NCI-H187 (cell line): ENCODE measurements at regions not wholly inside any gene's neighbourhood (a gene's known extent, or its start where the extent isn't known, plus 50 kb on each side); places are given as distances from the start of the nearest gene placed in this dataset.
"Not testable (repeated sequence)": the region's sequence is repeated elsewhere in the genome, so short reads cannot be mapped to it uniquely, and the experiment has no call there.

Source experiments
- DNase-seq, 2 experiments: peaks; one replicate each; lab custom pipeline; 2025; lab: John Stamatoyannopoulos, UW

DNA sequence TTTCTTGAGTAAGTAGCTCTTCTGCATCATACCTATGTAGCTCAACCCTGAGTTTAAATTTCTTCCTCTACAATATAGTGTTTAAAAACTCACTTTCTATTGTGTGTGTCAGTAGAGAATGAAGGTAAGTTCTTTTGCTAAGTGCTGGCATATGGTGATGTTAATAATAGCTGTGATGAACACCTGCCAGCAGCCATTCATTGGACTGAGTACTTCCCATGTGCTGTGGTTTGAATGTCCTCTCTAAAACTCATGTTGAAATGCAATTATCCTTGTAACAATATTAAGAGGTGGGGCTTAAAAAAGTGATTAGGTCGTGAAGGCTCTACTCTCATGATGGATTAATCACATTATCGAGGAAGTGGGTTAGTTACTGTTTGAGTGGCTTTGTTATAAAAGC is 645.2 kb upstream of the RGMB start:
- DNase-seq: no peak

DNA sequence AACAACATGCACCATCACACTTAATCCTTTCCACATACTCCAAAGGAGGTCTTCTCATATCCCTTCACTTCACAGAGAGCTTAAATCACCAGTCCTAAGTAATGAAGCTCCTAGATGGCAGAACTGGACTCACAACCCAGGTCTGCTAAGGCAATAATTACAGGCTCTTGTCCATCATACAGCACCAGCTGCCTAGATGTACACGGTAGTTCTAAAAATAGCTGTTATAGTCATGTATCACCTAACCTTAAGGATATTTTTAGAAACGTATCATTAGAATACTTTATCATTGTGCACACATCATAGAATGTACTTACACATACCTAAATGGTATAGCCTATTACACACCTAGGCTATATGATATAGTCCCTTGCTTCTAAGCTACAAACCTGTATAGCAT is 644.6 kb upstream of the RGMB start:
- DNase-seq: no peak

DNA sequence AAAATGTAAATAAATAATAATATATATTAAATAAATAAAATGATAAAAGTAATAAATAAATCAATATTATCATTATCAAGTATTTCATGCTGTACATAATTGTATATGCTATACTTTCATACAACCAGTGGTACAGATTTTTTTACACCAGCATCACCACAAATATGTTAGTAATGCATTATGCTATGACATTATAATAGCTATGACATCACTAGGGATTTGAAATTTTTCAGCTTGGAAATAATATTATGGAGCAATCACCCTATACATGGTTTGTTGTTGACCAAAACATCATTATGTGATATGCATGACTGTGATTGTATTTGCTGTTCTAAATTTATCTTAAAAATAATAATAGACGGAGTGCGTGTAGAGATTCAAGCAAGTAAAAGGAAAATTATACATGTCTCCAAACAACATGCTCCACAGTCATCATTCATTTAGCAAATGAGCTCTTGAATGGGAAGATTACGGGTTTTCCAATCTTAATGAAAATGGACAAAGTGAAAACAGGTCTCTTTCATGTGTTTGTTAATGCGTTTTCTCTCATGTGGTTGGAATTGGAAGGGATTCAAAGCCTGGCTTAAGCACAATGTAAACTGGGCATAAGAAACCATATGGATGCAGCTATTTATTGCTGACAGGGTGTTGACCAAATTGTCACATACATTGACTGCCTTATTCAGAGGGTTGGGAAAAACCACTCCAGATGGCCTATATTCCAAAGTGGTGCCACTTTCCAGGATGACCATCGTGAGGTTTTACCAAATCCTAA is 643.0 kb upstream of the RGMB start:
- no peak for DNase-seq

DNA sequence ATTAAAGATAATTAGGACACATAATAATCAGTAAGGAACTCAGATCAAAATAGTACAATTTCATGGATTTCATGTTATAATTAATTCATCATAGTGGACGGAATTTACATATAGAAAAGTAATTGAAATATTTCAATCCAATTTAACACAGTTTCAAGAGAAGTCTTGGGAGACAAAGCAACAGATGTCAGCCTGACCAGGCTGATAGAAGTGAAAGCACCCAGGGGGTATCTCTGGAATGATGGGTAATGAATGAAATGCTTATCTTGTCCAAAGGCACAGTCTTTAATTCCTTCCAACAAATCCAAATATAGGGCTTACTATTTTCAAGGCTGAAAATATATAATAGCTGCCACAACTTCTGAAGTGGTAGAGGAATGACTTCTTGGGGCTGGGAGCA is 629.3 kb upstream of the RGMB start:
- no peak for DNase-seq

DNA sequence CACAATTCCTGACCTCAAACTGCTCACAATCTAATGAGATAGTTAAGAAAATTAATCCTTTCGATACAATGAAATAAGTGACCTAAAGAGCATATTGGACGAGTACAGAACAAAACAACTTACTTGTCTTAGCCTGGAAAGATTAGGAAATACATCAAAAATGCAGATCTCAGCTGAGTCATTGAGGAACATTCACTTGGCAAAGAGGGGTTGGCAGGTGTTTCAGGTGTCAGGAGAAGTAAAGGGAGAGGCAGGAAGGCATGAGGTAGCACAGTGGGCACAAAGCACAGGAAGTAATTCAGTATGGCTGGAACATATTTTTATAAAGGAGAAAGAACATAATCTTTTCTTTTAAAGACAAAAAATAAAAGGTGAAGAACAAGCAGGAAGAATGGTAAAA is 628.8 kb upstream of the RGMB start:
- no peak for DNase-seq

DNA sequence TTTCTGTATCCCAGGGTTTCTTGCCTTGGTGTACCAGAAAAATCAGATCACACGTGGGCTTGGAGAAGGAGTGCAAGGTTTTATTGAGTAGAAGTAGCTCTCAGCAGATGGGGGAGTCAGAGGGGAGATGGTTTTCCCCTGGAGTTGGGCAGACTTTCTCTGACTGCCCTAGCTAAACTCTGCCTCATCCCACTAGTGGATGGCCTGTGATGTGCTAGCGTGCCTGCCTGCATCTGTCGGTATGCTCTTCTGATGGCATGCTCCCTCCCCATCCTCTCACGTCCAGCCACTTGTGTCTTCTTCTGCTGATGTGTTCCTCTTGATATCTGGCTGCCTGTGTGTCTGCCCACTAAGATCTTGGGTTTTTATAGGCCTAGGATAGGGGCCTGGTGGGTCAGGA is 616.1 kb upstream of the RGMB start:
- DNase-seq: no peak

DNA sequence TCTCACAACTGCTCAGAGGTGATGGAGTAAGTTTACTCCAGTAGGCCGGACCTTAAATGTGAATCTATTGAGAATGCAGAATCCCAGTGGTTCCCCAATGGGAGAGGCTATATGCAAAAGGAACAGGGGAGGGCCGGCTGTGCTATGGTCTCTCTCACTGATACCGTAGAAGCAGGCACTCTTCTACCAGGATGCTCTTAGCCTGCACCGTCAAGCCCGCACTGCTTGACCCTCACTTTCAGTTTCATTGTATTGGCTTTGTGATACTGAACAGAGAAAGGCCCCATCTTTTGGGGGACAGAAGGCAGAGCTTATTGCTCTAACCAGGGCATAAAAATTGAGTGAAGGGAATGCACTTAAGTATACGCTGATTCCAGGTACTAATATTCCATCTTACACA is 615.0 kb upstream of the RGMB start:
- no peak for DNase-seq

DNA sequence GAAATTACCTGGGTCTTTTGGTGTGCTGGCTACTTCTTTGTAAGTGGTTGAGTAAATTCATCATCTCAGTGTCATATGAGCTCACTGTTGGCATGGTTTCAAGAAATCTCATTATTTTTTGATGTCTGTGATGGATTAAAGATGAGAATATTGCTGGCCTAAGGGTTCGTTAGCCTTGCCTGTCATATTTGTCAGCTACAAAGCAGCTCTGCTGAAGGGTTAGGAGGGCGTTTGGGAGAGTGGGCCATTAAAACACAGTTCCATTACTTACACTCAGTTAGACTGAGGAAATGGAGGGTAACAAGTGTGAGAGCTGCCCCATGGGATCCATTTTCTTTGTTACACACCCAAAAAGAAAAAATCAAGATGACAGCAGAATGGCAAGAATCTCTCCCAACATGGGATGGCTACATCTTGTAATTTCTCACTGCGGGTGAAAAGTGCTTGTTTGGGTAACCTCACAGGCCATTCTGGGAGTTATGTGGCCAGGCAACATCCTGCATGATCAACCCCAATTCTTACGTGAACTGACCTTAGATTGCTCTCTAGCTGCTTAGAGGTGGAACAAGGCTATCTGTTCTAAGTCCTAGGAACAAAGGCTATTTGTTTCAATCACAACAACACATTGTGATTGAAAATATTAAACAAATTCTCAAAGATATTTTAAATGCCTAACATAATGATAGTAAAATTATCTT is 609.5 kb upstream of the RGMB start:
- DNase-seq: peak; percentile 38 to 63

DNA sequence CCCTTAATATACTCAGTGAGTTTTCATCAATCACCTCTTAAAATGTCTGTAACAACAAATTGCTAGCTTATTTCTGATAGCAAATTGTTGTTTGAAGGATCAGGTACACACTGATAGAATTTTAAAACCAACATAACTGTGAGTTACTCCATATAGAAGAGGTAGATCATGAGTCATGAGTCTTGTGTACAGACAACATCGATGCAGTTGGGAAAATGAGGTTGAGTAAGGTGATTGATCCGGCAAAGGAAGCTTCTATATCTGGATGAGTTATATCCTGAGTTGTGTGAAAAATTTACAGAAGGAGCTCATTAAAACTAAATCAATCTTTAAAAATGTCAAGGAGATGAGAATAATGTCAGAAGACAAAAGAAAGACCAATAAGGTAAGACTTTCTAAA is 604.6 kb upstream of the RGMB start:
- DNase-seq: no peak

DNA sequence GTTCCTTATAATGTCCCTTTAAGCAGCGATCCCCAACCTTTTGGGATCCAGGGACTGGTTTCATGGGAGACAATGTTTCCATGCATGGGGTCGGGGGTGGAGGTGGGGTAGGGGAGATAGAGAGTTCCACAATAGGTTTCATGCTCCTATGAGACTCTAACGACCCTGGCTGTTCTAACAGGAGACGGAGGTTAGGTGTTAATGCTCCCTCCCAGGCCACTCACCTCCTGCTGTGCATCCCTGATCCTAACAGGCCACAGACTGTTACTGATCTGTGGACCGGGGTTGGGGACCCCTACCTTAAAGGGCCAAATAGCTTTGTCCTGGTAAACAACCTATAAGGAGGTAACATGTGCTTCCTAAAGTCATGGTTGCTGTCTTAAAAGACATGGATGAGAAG is 602.5 kb upstream of the RGMB start:
- DNase-seq: no peak

DNA sequence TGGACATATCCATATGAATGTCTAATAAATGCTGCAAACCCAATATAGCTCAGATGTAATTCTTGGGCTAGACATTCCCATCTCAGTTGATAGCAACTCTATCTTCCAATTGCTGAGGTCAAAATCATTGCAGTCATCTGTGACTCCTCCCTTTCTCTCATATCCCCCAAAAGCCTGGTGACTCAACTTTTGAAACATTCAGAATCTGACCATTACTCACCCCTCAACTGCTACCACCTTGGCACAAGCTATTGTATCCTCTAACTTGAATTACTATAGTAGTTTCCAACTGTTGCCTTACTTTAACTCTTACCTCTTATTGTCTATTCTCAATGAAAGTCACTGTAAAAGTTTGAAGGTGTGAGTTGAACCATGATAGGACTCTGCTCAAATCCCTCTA is 600.1 kb upstream of the RGMB start:
- no peak for DNase-seq

DNA sequence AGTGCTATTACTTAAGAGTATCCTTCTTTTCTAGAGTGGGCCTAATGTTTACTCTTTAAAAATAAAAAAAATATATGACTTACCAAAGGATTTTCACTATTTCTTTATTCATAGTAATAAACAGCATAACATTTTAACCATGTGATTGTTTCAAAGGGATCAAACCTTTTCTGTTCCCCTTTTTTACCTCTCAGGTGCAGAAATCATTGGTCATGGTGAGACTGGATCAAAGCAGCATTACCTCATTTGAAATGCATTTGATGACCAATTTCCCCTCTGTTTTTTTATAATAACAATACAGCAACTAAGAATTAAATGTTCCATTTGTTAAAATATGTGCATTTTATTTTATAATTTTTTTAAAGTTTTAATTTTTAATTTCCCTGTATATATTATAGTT is 598.0 kb upstream of the RGMB start:
- DNase-seq: no peak

DNA sequence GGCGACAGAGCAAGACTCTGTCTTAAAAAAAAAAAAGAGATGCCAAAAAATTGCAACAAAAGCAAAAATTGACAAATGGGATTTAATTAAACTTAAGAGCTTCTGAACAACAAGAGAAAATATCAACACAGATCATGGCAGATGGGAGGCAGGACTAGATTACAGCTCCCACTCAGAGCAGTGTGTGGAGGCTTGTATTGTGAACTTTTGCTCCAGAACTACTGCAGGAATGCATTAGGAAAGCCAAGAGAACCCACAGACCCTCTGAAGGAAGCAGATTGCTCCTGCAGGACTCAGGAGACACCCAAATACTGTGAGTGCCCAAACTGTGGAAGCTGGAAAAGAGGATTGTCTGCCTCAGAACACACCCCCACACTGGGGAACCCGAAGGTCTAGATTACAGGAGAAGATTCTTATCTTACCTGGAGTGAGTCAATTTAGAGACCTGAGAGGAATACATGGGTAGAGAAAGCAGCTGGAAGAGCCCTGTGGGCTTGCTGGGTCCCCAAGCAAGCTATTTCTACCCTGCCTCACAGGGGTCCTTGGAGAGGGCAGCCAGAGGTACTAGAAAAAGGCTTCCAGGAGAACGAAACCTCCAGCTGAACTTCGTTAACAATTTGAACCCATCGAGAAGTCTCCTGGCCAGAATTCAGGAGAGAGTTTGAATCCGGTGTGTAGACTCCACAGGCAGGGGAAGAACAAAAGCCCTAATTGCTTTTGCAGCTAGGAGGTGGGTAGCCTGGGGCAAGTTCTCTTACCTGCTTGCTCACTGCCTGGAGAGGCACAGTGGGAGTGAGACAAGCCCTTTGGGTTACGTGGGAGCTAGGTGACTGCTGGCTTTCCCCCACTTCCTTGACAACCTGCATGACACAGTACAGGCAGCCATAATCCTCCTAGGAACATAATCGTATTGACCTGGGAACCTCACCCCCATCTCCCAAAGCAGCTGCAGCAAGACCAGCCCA is 593.4 kb upstream of the RGMB start:
- DNase-seq: no peak

DNA sequence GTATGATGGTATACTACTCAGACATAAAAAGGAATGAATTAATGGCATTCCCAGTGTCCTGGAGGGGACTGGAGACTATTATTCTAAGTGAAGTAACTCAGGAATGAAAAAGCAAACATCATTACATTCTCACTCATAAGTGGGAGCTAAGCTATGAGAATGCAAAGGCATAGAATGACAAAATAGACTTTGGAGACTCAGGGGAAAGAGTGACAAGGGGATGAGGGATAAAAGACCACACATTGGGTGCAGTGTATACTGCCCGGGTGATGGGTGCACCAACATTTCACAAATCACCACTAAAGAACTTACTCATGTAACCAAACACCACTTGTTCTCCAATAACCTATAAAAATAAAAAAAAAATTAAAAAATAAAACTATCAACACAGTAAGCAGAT is 587.3 kb upstream of the RGMB start:
- DNase-seq: no peak

DNA sequence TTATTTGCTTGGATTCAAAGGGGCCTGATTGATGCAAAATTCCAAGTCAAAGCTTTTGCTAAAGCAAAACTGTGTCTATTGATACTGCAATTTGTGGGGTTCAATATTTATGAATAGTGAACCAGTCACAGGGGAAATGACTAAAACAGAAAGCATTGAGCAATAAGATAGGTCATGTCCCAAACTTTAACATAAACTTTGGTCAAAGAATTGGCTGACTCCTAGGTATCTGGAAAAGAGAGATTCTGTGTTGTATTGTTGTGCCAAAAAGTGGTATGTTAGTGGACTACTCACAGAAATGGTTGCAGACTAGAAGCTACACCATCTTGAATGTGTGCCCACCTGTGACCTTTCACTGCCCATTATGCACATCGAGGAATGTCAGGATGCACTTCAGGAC is 585.5 kb upstream of the RGMB start:
- DNase-seq: no peak

DNA sequence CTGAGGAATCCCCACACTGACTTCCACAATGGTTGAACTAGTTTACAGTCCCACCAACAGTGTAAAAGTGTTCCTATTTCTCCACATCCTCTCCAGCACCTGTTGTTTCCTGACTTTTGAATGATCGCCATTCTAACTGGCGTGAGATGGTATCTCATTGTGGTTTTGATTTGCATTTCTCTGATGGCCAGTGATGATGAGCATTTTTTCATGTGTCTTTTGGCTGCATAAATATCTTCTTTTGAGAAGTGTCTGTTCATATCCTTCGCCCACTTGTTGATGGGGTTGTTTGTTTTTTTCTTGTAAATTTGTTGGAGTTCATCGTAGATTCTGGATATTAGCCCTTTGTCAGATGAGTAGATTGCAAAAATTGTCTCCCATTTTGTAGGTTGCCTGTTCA is 583.1 kb upstream of the RGMB start:
- DNase-seq: not testable (repeated sequence)

DNA sequence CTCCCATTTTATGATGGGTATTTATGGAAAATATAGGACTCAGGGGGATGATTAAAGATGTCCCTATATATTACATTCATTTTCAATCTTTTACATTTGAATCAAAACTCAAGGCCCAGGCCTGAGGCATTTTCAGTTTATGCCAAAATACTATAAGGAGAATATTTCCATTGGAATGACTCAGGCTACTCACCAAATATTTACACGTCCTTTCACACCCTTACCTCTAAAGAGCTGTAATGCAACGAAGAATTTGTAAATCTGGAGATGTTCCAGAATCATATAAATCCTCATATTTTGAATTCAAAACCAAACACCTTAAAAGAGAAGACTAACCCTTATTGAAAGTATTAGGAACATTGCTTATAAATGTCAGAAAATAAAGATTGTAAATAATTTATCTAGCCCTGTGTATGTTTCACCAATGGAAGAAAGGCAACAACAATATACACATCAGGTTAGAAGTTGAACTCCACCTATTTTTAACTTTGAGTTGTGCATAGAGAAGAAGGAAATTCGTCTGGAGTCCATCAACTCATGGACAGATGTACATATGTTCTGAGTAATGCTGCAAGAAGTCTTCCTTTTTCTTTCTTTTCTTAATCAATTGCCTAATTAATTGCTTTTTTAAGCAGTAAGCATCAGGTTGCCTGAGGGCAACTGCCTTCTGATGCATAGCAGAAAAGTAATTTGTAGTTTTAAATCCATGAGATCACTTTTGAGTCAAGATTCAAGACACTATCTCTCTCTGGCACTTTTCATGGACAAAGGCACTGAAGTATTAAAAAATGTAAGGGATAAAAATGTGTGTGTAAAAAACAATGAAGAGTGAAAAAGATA is 579.3 kb upstream of the RGMB start:
- no peak for DNase-seq

DNA sequence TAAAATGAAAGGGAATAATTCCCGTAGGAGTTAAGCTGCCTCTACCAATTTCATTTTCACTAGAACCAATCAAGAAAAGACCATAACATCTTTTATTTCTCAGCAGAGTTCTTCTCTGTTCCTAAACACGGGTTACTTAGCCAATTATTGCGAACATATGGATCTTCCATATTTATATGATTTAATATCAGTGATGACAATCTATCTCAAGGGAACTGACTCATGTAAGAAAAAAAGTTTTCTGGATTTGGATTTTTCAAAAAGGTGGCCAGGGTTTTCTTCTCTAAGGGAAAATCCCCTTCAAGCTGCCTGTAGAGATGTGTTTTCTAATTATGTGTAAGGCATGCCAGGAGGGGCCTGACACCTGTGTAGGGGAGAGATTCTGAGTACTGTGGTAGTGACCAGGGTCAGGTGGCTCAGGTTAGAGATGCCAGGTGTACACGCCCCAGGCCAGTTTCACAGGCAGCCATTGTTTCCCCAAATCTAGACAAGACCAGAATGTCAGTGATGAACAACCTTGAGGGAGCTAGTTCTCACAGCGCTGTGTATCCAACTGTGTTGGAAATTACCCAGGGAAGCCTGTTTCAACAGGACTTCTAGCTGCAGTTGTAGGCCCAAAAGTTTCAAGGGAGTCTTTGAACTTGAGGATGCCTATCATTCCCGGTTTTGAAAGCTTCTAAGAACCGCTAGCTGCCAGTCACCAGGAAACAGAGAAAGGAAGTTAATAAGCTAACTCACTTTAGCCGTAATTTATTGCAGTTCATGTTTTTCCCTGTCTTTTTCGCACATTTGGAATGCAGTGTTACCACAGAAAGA is 572.5 kb upstream of the RGMB start:
- DNase-seq: no peak

DNA sequence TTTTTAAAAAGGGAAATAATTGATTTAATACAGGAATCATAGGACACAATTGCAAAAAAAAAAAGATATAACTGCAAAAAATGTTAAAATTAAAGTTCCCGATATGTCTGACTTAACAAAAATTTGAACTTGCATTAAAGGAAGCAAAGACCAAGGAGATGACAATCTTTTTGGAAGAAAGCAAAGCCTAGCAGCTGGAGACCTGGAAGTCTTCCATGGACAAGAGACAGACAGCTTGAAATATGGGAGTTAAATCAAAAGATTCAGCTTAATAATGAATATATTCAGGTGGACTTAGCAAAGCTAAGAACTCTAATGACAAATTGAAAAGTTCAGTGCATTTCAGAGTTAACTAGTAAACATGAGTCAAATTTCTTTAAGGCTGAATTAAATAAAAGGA is 568.7 kb upstream of the RGMB start:
- no peak for DNase-seq

DNA sequence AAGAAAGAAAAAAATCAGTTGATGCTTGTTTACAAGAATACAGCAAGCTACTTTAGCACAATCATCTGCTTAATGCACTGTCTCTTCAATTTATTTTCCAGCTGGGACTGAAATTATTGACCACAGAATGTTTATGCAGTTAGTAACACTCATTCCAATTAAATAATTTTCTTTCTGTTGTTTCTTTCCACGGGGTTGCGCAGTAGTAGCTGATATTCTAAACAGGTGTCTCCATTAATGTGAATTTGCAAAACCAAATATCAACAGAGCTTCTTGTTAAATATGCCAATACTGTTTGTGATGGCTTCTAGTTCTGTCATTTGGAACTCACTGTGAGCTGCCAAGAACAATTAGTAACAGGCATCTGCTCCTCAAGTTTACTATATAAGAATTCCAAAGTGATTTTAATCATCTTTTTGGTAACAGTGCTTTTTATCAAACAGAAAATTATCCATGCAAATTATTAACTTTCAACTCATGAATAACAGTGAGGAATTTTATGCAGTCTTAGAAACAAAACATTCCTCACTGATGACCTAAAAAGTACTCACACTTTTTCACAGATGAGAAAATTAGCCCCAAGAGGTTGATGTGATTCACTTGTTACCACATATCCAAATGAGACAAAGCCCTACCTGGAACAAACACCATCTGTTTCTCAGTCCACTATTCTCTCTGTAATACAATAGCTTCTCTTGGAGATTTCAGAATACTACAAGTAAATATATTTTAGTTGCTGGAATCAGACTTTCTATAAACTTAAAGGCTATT is 567.6 kb upstream of the RGMB start:
- DNase-seq: no peak
